NB4 (cell line): ENCODE measurements at regions not wholly inside any gene's neighbourhood (a gene's known extent, or its start where the extent isn't known, plus 50 kb on each side); places are given as distances from the start of the nearest gene placed in this dataset.

ENCODE experiments used
- CTCF ChIP-seq: IDR thresholded peaks from one replicate; pipeline ENCODE4 v1.5.1; 2012; ENCODE audit warnings: low read depth, low read length
- MYC ChIP-seq: IDR thresholded peaks from 2 replicates; pipeline ENCODE4 v1.6.1; 2011; ENCODE audit warnings: low read depth, low read length
- POLR2A ChIP-seq: IDR thresholded peaks from 2 replicates; pipeline ENCODE4 v1.6.1; 2011; ENCODE audit warnings: mild to moderate bottlenecking; ENCODE audit not compliant: insufficient read length; ENCODE audit errors: extremely low read depth
- TF ChIP-seq, protein P1 (sequence below): IDR thresholded peaks from 2 replicates; pipeline ENCODE4 v1.6.1; 2011; ENCODE audit warnings: low read depth, low read length

DNA sequence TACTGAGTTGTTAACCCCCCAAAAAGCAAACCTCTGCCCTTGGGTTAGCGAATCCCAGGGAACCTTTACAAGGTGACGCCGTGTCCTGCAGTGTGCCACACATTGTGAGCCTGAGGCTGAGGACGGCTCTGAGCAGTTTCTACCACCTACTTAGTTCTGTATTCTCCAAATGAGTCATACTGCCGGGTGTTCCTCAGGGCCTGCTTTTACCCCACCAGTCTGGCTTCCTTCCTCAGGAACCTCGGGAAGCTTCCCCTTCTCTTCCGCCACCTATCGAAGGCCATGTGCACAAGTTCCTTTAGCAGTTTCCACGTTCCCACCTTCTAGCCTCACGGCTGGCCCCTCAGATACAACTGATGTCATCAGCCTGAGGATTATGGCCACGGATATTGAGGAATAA, 384.0 kb upstream of the TPM1 start:
- no peak for TF ChIP-seq POLR2A
- no peak for TF ChIP-seq CTCF
- TF ChIP-seq, protein P1, sequence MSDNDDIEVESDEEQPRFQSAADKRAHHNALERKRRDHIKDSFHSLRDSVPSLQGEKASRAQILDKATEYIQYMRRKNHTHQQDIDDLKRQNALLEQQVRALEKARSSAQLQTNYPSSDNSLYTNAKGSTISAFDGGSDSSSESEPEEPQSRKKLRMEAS = no peak
- TF ChIP-seq MYC = no peak
